HEK293 (cell line): ENCODE measurements at regions not wholly inside any gene's neighbourhood (a gene's known extent, or its start where the extent isn't known, plus 50 kb on each side); places are given as distances from the start of the nearest gene placed in this dataset.

Experiments used
- CTCF ChIA-PET: fragments of 350-600 bp; formaldehyde crosslinking; extraction: SDS; loops from one replicate; lab custom pipeline; 2021; ENCODE audit warnings: antibody characterized with exemption; lab: Yijun Ruan, JAX
- POLR2A ChIA-PET: fragments of 300-600 bp; formaldehyde crosslinking; extraction: SDS; loops from one replicate; lab custom pipeline; 2020; ENCODE audit warnings: antibody characterized with exemption, inconsistent platforms; lab: Yijun Ruan, JAX
- H3K27ac ChIP-seq: fragments of 200-500 bp; sonication (Bioruptor generic); 2 replicates; pipeline ENCODE4 v1.5.1; 2014; ENCODE audit warnings: low read depth, low read length, control low read depth, inconsistent platforms; ENCODE audit errors: extremely low read depth
- H3K36me3 ChIP-seq, 2 experiments: fragments of 200-500 bp in 1 of 2; sonication (Bioruptor generic) in 1 of 2; 1 replicate in 1 of 2; 2 replicates in 1 of 2; pipeline ENCODE4 v1.5.1; 2014 to 2017; ENCODE audit warnings: inconsistent platforms in 2 of 2, low read length in 2 of 2; ENCODE audit not compliant: control insufficient read depth in 2 of 2, insufficient read depth in 1 of 2
- H3K4me1 ChIP-seq: fragments of 200-500 bp; sonication (Bioruptor generic); 2 replicates; pipeline ENCODE4 v1.5.1; 2014; ENCODE audit warnings: mild to moderate bottlenecking, low read length, inconsistent platforms; ENCODE audit not compliant: control insufficient read depth, insufficient read depth
- H3K4me3 ChIP-seq: 2 replicates; pipeline ENCODE4 v1.5.1; 2011; ENCODE audit warnings: low read depth, mild to moderate bottlenecking, control low read depth, low read length, moderate library complexity
- H3K9me3 ChIP-seq: fragments of 200-500 bp; sonication (Bioruptor generic); 2 replicates; pipeline ENCODE4 v1.5.1; 2014; ENCODE audit warnings: low read depth, low read length, inconsistent platforms; ENCODE audit not compliant: control insufficient read depth, insufficient read depth
- GLIS1 ChIP-seq: fragments of 450-650 bp; formaldehyde crosslinking; IDR thresholded peaks from 2 replicates; pipeline ENCODE4 v1.5.1; 2016; ENCODE audit warnings: missing biosample characterization, missing genetic modification characterization
- GLIS2 ChIP-seq: fragments of 450-650 bp; formaldehyde crosslinking; IDR thresholded peaks from 2 replicates; pipeline ENCODE4 v1.5.1; 2016; ENCODE audit warnings: missing biosample characterization, missing genetic modification characterization
- INSM2 ChIP-seq: fragments of 450-650 bp; formaldehyde crosslinking; IDR thresholded peaks from 2 replicates; pipeline ENCODE4 v1.5.1; 2016; ENCODE audit warnings: missing biosample characterization, missing genetic modification characterization
- KLF16 ChIP-seq: fragments of 450-650 bp; formaldehyde crosslinking; IDR thresholded peaks from 2 replicates; pipeline ENCODE4 v1.5.1; 2017; ENCODE audit warnings: missing biosample characterization, missing genetic modification characterization
- KLF7 ChIP-seq: fragments of 450-650 bp; formaldehyde crosslinking; IDR thresholded peaks from 2 replicates; pipeline ENCODE4 v1.5.1; 2016; ENCODE audit warnings: missing biosample characterization, missing genetic modification characterization, borderline replicate concordance
- KLF9 ChIP-seq: fragments of 450-650 bp; formaldehyde crosslinking; IDR thresholded peaks from 2 replicates; pipeline ENCODE4 v1.5.1; 2016; ENCODE audit warnings: missing biosample characterization, missing genetic modification characterization, low read depth
- MYNN ChIP-seq: fragments of 450-650 bp; formaldehyde crosslinking; IDR thresholded peaks from 2 replicates; pipeline ENCODE4 v1.5.1; 2016; ENCODE audit warnings: missing biosample characterization, missing genetic modification characterization, borderline replicate concordance
- OVOL3 ChIP-seq: fragments of 450-650 bp; formaldehyde crosslinking; IDR thresholded peaks from 2 replicates; pipeline ENCODE4 v1.5.1; 2016; ENCODE audit warnings: missing biosample characterization, missing genetic modification characterization
- PRDM2 ChIP-seq: fragments of 450-650 bp; formaldehyde crosslinking; IDR thresholded peaks from 2 replicates; pipeline ENCODE4 v1.5.1; 2016; ENCODE audit warnings: missing biosample characterization, missing genetic modification characterization, borderline replicate concordance
- ZNF112 ChIP-seq: fragments of 450-650 bp; formaldehyde crosslinking; IDR thresholded peaks from 2 replicates; pipeline ENCODE4 v1.5.0; 2017; ENCODE audit warnings: missing biosample characterization, missing genetic modification characterization
- ZNF114 ChIP-seq: fragments of 450-650 bp; formaldehyde crosslinking; IDR thresholded peaks from 2 replicates; pipeline ENCODE4 v1.5.0; 2017; ENCODE audit warnings: missing biosample characterization, missing genetic modification characterization
- ZNF121 ChIP-seq: fragments of 450-650 bp; formaldehyde crosslinking; IDR thresholded peaks from 2 replicates; pipeline ENCODE4 v1.5.1; 2016; ENCODE audit warnings: missing biosample characterization, missing genetic modification characterization
- ZNF24 ChIP-seq: fragments of 450-650 bp; formaldehyde crosslinking; IDR thresholded peaks from 2 replicates; pipeline ENCODE4 v1.5.1; 2016; ENCODE audit warnings: missing biosample characterization, missing genetic modification characterization
- ZNF292 ChIP-seq: fragments of 450-650 bp; formaldehyde crosslinking; IDR thresholded peaks from 2 replicates; pipeline ENCODE4 v1.5.1; 2016; ENCODE audit warnings: low read depth, missing biosample characterization, missing genetic modification characterization, borderline replicate concordance
- ZNF324 ChIP-seq: fragments of 450-650 bp; formaldehyde crosslinking; IDR thresholded peaks from 2 replicates; pipeline ENCODE4 v1.5.1; 2016; ENCODE audit warnings: missing biosample characterization, missing genetic modification characterization
- ZNF423 ChIP-seq: fragments of 450-650 bp; formaldehyde crosslinking; IDR thresholded peaks from 2 replicates; pipeline ENCODE4 v1.5.1; 2016; ENCODE audit warnings: missing biosample characterization, missing genetic modification characterization
- ZNF433 ChIP-seq: fragments of 450-650 bp; formaldehyde crosslinking; IDR thresholded peaks from 2 replicates; pipeline ENCODE4 v1.5.1; 2016; ENCODE audit warnings: missing biosample characterization, missing genetic modification characterization, low read depth
- ZNF521 ChIP-seq: fragments of 450-650 bp; formaldehyde crosslinking; IDR thresholded peaks from 2 replicates; pipeline ENCODE4 v1.5.1; 2017; ENCODE audit warnings: missing biosample characterization, mild to moderate bottlenecking, missing genetic modification characterization
- ZNF549 ChIP-seq: fragments of 450-650 bp; IDR thresholded peaks from 2 replicates; pipeline ENCODE4 v1.5.1; 2018; ENCODE audit warnings: missing biosample characterization, missing genetic modification characterization, mild to moderate bottlenecking, inconsistent platforms, moderate library complexity
- ZNF560 ChIP-seq: fragments of 450-650 bp; formaldehyde crosslinking; IDR thresholded peaks from 2 replicates; pipeline ENCODE4 v1.5.1; 2017; ENCODE audit warnings: missing biosample characterization, missing genetic modification characterization, borderline replicate concordance
- ZNF623 ChIP-seq: fragments of 450-650 bp; formaldehyde crosslinking; IDR thresholded peaks from 2 replicates; pipeline ENCODE4 v1.5.1; 2016; ENCODE audit warnings: missing biosample characterization, missing genetic modification characterization
- ZNF785 ChIP-seq: fragments of 450-650 bp; formaldehyde crosslinking; IDR thresholded peaks from 2 replicates; pipeline ENCODE4 v1.5.1; 2016; ENCODE audit warnings: missing biosample characterization, missing genetic modification characterization
- ZSCAN23 ChIP-seq: fragments of 450-650 bp; formaldehyde crosslinking; IDR thresholded peaks from 2 replicates; pipeline ENCODE4 v1.5.1; 2016; ENCODE audit warnings: missing biosample characterization, missing genetic modification characterization
- TF ChIP-seq, protein P1 (sequence below): fragments of 450-650 bp; formaldehyde crosslinking; IDR thresholded peaks from 2 replicates; pipeline ENCODE4 v1.5.1; 2016; ENCODE audit warnings: missing biosample characterization, missing genetic modification characterization, low read depth
- TF ChIP-seq, protein P2 (sequence below): fragments of 450-650 bp; formaldehyde crosslinking; IDR thresholded peaks from 2 replicates; pipeline ENCODE4 v1.5.1; 2017; ENCODE audit warnings: missing biosample characterization, missing genetic modification characterization

DNA sequence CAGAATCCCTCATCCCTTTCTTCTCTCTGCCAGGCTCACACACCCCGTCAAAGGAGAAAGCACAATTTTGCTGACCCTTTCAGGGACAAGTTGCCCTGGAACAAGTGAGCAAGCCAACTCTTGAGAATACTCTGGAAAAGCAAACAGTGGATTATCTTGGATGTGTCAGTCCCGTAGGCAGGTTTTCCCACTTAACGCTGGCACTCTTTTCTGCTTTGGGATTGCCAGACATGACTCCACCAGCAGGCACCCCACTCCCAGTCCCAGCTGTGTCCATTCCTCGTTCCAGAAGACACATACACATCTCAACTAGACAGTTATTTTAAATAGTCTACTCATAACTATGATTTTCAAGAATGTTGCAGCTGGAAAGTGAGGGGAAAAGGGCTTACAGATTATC is 145.5 kb upstream of the CDKN3 start:
- H3K9me3 ChIP-seq: no peaks in the 10 kb centered on the region
- ChIA-PET CTCF (interaction anchor here (0.9 kb wide), 1 partner anchor 96 kb away, joined by 3 read pairs; no protein-coding TSS in a partner anchor), POLR2A (interaction anchor here (1.3 kb wide), 1 partner anchor 78 kb away, joined by 4 read pairs; no protein-coding TSS in a partner anchor)
- H3K4me1 ChIP-seq: no peaks in the 10 kb centered on the region
- no peaks in the 10 kb centered on the region for H3K36me3 ChIP-seq
- no peak overlapping the region for H3K4me3 ChIP-seq
- H3K27ac ChIP-seq: no peak overlapping the region
- TF ChIP-seq ZNF423 (tag by site-specific recombination) (no peak), ZNF521 (tag by site-specific recombination) (no peak), ZNF114 (no peak), ZNF292 (tag by site-specific recombination) (no peak), PRDM2 (tag by site-specific recombination) (no peak), ZNF112 (tag by site-specific recombination) (no peak)

DNA sequence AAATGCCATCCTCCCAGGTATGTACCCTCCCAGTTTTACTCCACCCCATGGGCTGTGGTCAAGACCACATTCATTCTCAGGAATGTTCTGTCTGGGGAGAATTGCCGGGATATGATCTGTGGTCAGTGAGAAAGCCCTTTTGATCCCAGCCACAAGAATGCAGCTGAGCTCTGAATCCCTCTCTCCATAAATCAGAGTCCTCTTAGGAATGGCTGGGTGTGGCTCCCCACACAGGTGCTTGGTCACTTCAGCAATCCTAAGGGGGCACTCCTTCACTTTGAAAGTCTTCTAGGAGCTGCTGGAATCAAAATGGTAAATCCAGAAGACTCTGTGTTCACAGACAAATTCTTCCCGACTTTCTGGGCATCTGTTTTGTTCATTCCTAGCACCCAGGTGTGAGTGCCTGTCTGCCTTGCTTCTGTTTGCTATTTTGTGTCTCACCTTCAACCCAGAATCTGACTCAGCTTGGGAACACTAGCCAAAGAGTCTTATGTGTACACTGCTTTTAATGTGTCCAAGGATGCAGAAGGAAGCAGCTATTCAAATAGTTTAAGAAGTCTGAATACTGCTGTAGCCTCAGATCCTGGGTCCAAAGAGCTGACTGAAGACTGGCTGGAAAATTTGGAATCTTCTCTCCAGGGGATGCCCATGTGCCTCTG is 144.6 kb upstream of the CDKN3 start:
- Histone ChIP-seq H3K4me1 (no peaks in the 10 kb centered on the region), H3K27ac (no peak overlapping the region), H3K36me3 (no peaks in the 10 kb centered on the region), H3K9me3 (no peaks in the 10 kb centered on the region), H3K4me3 (no peak overlapping the region)
- ChIA-PET POLR2A (interaction anchor here (1.3 kb wide), 1 partner anchor 77 kb away, joined by 4 read pairs; no protein-coding TSS in a partner anchor), CTCF (interaction anchor here (0.8 to 0.9 kb wide), 4 partner anchors 27 to 927 kb away, joined by 3 to 4 read pairs (median 3); no protein-coding TSS in a partner anchor)
- TF ChIP-seq OVOL3 (tag by site-specific recombination) (no peak), GLIS2 (tag by site-specific recombination) (no peak), ZNF121 (tag by site-specific recombination) (no peak), ZNF24 (no peak), MYNN (tag by site-specific recombination) (no peak), ZNF324 (tag by site-specific recombination) (no peak), ZNF433 (tag by site-specific recombination) (no peak), ZNF623 (no peak), INSM2 (tag by site-specific recombination) (no peak), KLF9 (tag by site-specific recombination) (no peak), ZSCAN23 (no peak), ZNF785 (tag by site-specific recombination) (no peak), ZNF549 (tag by site-specific recombination) (no peak), KLF7 (tag by site-specific recombination) (no peak), ZNF560 (tag by site-specific recombination) (no peak), KLF16 (tag by site-specific recombination) (no peak), GLIS1 (tag by site-specific recombination) (no peak)
- TF ChIP-seq, protein P1, sequence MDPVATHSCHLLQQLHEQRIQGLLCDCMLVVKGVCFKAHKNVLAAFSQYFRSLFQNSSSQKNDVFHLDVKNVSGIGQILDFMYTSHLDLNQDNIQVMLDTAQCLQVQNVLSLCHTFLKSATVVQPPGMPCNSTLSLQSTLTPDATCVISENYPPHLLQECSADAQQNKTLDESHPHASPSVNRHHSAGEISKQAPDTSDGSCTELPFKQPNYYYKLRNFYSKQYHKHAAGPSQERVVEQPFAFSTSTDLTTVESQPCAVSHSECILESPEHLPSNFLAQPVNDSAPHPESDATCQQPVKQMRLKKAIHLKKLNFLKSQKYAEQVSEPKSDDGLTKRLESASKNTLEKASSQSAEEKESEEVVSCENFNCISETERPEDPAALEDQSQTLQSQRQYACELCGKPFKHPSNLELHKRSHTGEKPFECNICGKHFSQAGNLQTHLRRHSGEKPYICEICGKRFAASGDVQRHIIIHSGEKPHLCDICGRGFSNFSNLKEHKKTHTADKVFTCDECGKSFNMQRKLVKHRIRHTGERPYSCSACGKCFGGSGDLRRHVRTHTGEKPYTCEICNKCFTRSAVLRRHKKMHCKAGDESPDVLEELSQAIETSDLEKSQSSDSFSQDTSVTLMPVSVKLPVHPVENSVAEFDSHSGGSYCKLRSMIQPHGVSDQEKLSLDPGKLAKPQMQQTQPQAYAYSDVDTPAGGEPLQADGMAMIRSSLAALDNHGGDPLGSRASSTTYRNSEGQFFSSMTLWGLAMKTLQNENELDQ: no peak
- TF ChIP-seq, protein P2, sequence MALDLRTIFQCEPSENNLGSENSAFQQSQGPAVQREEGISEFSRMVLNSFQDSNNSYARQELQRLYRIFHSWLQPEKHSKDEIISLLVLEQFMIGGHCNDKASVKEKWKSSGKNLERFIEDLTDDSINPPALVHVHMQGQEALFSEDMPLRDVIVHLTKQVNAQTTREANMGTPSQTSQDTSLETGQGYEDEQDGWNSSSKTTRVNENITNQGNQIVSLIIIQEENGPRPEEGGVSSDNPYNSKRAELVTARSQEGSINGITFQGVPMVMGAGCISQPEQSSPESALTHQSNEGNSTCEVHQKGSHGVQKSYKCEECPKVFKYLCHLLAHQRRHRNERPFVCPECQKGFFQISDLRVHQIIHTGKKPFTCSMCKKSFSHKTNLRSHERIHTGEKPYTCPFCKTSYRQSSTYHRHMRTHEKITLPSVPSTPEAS (tag by site-specific recombination): no peak
